HL-60 (cell line): ENCODE measurements at regions not wholly inside any gene's neighbourhood (a gene's known extent, or its start where the extent isn't known, plus 50 kb on each side); places are given as distances from the start of the nearest gene placed in this dataset.

ENCODE experiments used
- GABPA ChIP-seq: IDR thresholded peaks from 2 replicates; pipeline ENCODE4 v1.6.1; 2012; ENCODE audit warnings: low read depth
- POLR2AphosphoS5 ChIP-seq: IDR thresholded peaks from 2 replicates; pipeline ENCODE4 v1.6.1; 2012; ENCODE audit warnings: low read depth
- REST ChIP-seq: IDR thresholded peaks from 2 replicates; pipeline ENCODE4 v1.6.1; 2012; ENCODE audit warnings: low read depth; ENCODE audit not compliant: insufficient replicate concordance
- SPI1 ChIP-seq: IDR thresholded peaks from 2 replicates; pipeline ENCODE4 v1.6.1; 2012; ENCODE audit warnings: low read depth, mild to moderate bottlenecking, borderline replicate concordance
- TF ChIP-seq, protein P1 (sequence below): IDR thresholded peaks from one replicate; pipeline ENCODE4 v1.5.1; 2011; ENCODE audit warnings: low read length, control low read depth, inconsistent platforms; ENCODE audit not compliant: insufficient read depth

- TF ChIP-seq, protein P1, sequence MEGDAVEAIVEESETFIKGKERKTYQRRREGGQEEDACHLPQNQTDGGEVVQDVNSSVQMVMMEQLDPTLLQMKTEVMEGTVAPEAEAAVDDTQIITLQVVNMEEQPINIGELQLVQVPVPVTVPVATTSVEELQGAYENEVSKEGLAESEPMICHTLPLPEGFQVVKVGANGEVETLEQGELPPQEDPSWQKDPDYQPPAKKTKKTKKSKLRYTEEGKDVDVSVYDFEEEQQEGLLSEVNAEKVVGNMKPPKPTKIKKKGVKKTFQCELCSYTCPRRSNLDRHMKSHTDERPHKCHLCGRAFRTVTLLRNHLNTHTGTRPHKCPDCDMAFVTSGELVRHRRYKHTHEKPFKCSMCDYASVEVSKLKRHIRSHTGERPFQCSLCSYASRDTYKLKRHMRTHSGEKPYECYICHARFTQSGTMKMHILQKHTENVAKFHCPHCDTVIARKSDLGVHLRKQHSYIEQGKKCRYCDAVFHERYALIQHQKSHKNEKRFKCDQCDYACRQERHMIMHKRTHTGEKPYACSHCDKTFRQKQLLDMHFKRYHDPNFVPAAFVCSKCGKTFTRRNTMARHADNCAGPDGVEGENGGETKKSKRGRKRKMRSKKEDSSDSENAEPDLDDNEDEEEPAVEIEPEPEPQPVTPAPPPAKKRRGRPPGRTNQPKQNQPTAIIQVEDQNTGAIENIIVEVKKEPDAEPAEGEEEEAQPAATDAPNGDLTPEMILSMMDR = no peak
- TF ChIP-seq GABPA = no peak
- TF ChIP-seq REST = no peak
- no peak for TF ChIP-seq POLR2AphosphoS5
- TF ChIP-seq SPI1 = no peak
These were observed 432.9 kb upstream of the DYNLRB2 start for GRCh38 chr16:80107900-80108299.
